ENCODE measurements at regions not wholly inside any gene's neighbourhood (a gene's known extent, or its start where the extent isn't known, plus 50 kb on each side); places are given as distances from the start of the nearest gene placed in this dataset.
A peak's percentile ranks its signal among the peaks of the same experiment; 100 is the strongest.

DNA sequence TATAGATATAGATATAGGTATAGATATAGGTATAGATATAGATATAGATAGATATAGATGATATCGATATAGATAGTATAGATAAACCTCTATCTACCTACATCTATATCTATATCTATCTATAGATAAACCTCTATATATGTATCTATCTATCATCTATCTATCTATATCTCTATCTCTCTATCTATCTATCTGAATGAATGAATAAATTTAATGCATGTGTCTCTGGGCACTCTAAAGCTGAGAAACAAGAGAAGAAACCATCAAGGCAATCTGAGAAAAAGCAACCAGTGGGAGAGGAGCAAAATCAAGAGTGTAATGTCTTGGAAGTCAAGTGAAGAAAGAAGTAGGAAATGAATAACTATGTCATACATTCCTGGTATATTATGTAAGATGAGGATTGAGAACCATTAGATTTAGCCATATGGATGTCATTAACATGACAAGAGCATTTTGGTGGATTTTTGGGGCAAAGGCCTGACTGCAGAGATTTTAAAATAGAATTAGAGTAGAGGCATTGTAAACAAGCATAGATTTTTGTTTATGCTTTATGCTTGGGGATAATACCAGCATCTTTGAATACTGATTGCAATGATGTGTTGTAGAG, 1262.7 kb upstream of the MIR17HG start:
- peak; percentile 29 for DNase-seq (ENCODE audit: low read depth)
- TF ChIP-seq, protein P1, sequence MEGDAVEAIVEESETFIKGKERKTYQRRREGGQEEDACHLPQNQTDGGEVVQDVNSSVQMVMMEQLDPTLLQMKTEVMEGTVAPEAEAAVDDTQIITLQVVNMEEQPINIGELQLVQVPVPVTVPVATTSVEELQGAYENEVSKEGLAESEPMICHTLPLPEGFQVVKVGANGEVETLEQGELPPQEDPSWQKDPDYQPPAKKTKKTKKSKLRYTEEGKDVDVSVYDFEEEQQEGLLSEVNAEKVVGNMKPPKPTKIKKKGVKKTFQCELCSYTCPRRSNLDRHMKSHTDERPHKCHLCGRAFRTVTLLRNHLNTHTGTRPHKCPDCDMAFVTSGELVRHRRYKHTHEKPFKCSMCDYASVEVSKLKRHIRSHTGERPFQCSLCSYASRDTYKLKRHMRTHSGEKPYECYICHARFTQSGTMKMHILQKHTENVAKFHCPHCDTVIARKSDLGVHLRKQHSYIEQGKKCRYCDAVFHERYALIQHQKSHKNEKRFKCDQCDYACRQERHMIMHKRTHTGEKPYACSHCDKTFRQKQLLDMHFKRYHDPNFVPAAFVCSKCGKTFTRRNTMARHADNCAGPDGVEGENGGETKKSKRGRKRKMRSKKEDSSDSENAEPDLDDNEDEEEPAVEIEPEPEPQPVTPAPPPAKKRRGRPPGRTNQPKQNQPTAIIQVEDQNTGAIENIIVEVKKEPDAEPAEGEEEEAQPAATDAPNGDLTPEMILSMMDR (IDR thresholded peaks at IDR 0.05; ENCODE audit: low read length, missing control alignments): no peak
- no peak overlapping the region for H3K4me3 ChIP-seq (replicated peaks; ENCODE audit: low read depth, low read length)

DNA sequence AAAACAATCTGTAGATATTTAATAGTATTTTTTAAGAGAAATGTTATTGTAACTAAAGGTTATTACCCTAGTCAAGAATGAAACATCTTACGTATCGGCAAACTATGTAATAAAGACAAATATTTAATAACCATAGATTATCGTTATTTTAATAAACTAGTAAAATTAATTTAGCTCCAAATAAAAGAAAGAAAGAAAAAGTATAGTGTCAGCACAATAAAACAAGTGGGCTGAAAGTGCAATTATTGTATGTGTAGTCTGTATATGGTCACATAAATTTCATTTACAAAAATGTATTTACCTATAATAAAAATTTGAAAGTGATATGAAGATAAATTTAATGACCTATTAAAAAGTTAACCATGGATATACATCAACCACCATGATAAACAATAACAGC, 1258.4 kb upstream of the MIR17HG start:
- TF ChIP-seq, protein P1 (IDR thresholded peaks at IDR 0.05; ENCODE audit: low read length, missing control alignments): no peak
- no peak for DNase-seq (ENCODE audit: low read depth)
- no peak overlapping the region for H3K4me3 ChIP-seq (replicated peaks; ENCODE audit: low read depth, low read length)

DNA sequence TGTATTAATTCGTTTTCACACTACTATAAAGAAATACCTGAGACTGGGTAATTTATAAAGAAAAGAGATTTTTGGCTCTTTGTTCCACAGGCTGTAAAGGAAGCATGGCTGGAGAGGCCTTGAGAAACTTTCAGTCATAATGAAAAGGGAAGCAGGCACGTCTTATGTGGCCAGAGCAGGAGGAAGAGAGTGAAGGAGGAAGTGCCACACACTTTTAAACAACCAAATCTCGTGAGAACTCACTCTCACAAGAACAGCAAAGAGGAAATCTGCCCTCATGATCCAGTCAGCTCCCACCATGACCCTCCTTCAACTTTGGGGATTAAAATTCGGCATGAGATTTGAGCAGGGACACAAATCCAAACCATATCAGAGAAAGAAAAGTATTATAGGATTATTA, 1255.9 kb upstream of the MIR17HG start:
- H3K4me3 ChIP-seq (replicated peaks; ENCODE audit: low read depth, low read length): no peak overlapping the region
- TF ChIP-seq, protein P1 (IDR thresholded peaks at IDR 0.05; ENCODE audit: low read length, missing control alignments): no peak
- DNase-seq (ENCODE audit: low read depth): no peak

DNA sequence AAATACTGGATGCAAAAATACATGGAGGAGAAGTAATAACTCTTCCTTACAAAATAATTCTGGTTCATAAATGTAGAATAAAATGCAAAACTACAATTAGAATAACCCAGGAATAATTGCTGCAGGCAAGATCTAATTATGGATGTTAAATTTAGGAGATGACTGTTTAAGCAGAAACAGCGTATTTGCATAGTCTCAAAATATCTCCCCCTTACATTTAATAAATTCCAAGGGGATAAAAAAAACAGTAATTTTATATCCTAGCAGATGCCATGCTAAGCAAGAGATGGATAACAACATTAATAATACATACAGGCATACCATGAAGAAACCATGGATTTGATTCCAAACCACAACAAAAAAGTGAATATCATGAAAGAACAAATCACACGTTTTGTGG, 1253.1 kb upstream of the MIR17HG start:
- TF ChIP-seq, protein P1 (IDR thresholded peaks at IDR 0.05; ENCODE audit: low read length, missing control alignments): no peak
- no peak for DNase-seq (ENCODE audit: low read depth)

DNA sequence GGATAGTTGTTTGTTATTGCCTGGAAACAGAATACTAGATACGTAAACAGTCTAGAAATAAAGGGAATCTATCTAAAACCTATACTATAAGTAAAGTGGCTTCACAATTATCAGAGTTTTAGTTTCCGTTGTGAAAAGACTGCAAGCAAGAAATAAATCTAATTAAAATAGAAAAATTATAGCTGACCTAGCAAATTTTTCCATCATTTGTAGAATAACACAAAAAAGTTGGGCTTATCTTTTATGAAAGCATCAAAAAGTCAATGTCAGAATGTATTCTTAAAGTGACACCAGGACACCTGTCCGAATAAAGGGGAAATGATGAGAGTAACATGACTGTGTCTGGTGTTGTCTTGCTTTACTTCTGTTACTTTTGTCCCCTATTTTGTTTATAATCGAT, 1248.9 kb upstream of the MIR17HG start:
- TF ChIP-seq, protein P1 (IDR thresholded peaks at IDR 0.05; ENCODE audit: low read length, missing control alignments): no peak
- DNase-seq (ENCODE audit: low read depth): no peak
- no peak overlapping the region for H3K4me3 ChIP-seq (replicated peaks; ENCODE audit: low read depth, low read length)

More for the DNA sequence above, 1253.1 kb upstream of the MIR17HG start:
- H3K4me3 ChIP-seq (replicated peaks; ENCODE audit: low read depth, low read length): no peak overlapping the region

DNA sequence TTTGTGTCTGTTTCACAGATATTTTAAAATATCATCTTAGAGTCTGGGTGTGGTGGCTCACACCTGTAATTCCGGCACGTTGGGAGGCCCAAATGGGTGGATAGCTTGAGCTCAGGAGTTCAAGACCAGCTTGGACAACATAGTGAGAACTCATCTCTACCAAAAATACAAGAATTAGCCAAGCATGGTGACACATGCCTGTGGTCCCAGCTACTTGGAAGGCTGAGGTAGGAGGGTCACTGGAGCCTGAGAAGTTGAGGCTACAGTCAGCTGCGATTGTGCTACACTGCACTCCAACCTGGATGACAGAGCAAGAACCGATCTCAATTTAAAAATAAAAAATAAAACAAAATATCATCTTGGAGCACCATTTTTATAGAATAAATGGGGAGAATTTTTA, 1247.6 kb upstream of the MIR17HG start:
- H3K4me3 ChIP-seq (replicated peaks; ENCODE audit: low read depth, low read length): no peak overlapping the region
- no peak for DNase-seq (ENCODE audit: low read depth)
- TF ChIP-seq, protein P1 (IDR thresholded peaks at IDR 0.05; ENCODE audit: low read length, missing control alignments): no peak

DNA sequence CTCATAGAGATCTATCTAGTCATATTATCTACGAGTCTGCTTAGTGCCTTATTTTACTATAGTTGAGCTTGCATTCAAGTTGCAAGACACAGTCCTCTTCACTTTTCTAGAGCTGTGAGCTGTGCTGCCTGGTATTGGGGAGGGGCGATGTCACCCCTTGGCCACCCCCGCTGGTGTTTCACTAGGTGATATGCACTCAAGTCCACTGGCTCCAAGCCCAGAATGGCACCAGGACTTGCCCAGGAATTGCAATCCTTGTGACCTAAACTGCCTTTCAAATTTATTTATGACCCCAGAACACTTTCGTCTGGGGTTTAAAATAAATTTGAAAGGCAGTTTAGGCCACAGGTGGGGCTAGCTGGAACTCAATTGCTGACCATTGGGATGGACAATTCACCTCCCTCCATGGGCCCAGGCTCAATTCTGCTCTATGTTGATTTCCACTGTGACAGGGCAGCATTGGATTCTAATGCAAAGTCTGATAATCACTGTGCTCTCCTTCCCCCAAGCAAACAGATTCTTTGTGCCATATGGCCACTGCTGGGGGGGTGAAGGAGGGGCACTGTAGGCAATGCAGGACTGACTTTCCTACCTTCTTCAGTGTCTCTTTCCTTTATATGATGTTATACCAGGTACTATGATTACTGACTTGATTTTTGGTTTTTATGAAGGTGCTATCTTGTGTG, 1244.2 kb upstream of the MIR17HG start:
- TF ChIP-seq, protein P1 (IDR thresholded peaks at IDR 0.05; ENCODE audit: low read length, missing control alignments): no peak
- DNase-seq (ENCODE audit: low read depth): no peak
- H3K4me3 ChIP-seq (replicated peaks; ENCODE audit: low read depth, low read length): no peak overlapping the region
